Naive B cell (primary cell): ENCODE measurements at regions not wholly inside any gene's neighbourhood (a gene's known extent, or its start where the extent isn't known, plus 50 kb on each side); places are given as distances from the start of the nearest gene placed in this dataset.
"Not testable (repeated sequence)": the region's sequence is repeated elsewhere in the genome, so short reads cannot be mapped to it uniquely, and the experiment has no call there.

Experiments used
- ATAC-seq, 2 donors: fragments of 150-1000 bp; cut with Tn5 transposase; 2 replicates each; pipeline ENCODE4 v1.10.0; 2021; ENCODE audit warnings: low read depth in 2 of 2, mild to moderate bottlenecking in 2 of 2, moderate library complexity in 2 of 2
- DNase-seq: peaks from one replicate; pipeline ENCODE4 v3.0.0; 2022
- H3K27ac Mint-ChIP-seq, 6 donors: one replicate each; pipeline ENCODE4 v1.8.0; 2020 to 2022; ENCODE audit warnings: mild to moderate bottlenecking in 6 of 6, mixed read lengths in 6 of 6, moderate library complexity in 5 of 6, inconsistent platforms in 2 of 6
- H3K27me3 Mint-ChIP-seq, 3 donors: one replicate each; pipeline ENCODE4 v1.8.0; 2021 to 2022; ENCODE audit warnings: mixed read lengths in 3 of 3, mild to moderate bottlenecking in 1 of 3
- H3K36me3 Mint-ChIP-seq, 2 donors: one replicate each; pipeline ENCODE4 v1.8.0; 2020 to 2022; ENCODE audit warnings: mixed read lengths in 2 of 2, inconsistent platforms in 1 of 2, mild to moderate bottlenecking in 1 of 2
- H3K4me1 Mint-ChIP-seq, 3 donors: one replicate each; pipeline ENCODE4 v1.8.0; 2020 to 2022; ENCODE audit warnings: mixed read lengths in 3 of 3, inconsistent platforms in 1 of 3, mild to moderate bottlenecking in 1 of 3, moderate library complexity in 1 of 3
- H3K4me3 Mint-ChIP-seq, 8 donors: one replicate each; pipeline ENCODE4 v1.8.0; 2020 to 2022; ENCODE audit warnings: mild to moderate bottlenecking in 8 of 8, mixed read lengths in 8 of 8, moderate library complexity in 8 of 8, inconsistent platforms in 2 of 8
- H3K9me3 Mint-ChIP-seq, 7 donors: one replicate each; pipeline ENCODE4 v1.8.0; 2020 to 2022; ENCODE audit warnings: mixed read lengths in 7 of 7, mild to moderate bottlenecking in 5 of 7, inconsistent platforms in 2 of 7, moderate library complexity in 1 of 7

DNA sequence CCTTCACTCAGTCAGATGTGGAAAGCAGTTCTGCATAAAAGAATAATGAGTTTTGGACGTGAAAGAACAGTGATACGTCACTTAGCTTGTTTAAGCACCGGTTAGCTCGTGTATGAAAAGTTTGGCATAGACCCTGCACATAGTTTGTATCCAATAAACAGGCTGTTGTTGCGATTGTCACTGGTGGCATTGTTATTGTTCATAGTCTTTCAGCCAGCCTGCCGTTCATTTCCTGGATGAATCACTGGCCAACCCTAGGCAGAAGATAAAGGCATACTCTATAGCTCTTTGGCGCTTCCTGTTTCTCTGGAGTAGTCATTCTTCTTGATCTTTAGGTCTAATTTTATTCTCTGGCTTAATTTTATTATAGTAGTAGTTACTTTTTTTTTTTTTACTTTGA, 57.8 kb upstream of the ANKRD30A start:
- Mint-ChIP-seq H3K27ac (no peak overlapping the region), H3K27me3 (no peaks in the 10 kb centered on the region), H3K9me3 (peaks cover 5 to 46% (median 14%) of the 10 kb centered on the region in 7 donors)

DNA sequence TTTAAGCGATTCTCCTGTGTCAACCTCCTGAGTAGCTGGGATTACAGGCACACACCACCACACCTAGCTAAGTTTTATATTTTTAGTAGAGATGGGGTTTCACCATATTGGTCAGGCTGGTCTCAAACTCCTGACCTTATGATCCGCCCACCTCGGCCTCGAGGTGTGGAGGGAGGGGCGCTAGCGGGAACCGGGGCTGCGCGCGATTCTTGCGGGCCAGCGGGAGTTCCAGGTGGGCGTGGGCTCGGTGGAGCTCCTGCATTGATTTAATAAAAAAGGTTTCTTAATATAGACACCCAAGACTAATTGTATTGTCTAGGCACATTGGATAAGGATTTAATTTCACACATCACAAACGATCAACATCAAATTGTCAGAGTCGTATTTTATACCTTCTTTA, 63.1 kb upstream of the ANKRD30A start:
- H3K4me3 Mint-ChIP-seq, H3K27ac Mint-ChIP-seq, DNase-seq, ATAC-seq, H3K27me3 Mint-ChIP-seq, H3K4me1 Mint-ChIP-seq, H3K36me3 Mint-ChIP-seq: not testable (repeated sequence)
- peaks cover 2 to 32% (median 9%) of the 10 kb centered on the region in 7 donors for H3K9me3 Mint-ChIP-seq

More for the DNA sequence above, 57.8 kb upstream of the ANKRD30A start:
- no peak for ATAC-seq
- Mint-ChIP-seq H3K4me1 (no peaks in the 10 kb centered on the region), H3K36me3 (no peaks in the 10 kb centered on the region), H3K4me3 (no peak overlapping the region)
- no peak for DNase-seq

DNA sequence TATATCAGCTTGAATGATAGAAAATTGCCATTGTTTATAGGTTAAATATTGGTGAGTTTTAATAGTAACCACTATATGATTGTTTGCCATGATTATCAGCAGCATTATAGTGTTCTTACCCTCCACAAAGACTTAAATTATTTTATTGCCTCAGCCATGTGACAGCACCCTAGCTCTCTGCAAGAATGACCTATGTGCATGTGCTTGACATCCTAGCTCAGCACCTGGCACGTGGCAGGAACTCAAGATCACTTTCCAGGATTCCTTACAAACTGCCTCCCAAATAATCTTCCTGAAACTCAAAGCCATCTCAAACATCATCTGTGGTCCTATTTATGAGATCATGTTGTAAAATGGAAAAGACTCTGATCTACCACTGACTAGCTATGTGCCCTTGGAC, 68.1 kb upstream of the ANKRD30A start:
- no peak for ATAC-seq
- DNase-seq = no peak
- no peaks in the 10 kb centered on the region for H3K4me1 Mint-ChIP-seq
- no peak overlapping the region for H3K4me3 Mint-ChIP-seq
- H3K36me3 Mint-ChIP-seq = no peaks in the 10 kb centered on the region
- peaks cover 0 to 19% (median 6%) of the 10 kb centered on the region in 7 donors for H3K9me3 Mint-ChIP-seq
- no peak overlapping the region for H3K27ac Mint-ChIP-seq
- no peaks in the 10 kb centered on the region for H3K27me3 Mint-ChIP-seq

DNA sequence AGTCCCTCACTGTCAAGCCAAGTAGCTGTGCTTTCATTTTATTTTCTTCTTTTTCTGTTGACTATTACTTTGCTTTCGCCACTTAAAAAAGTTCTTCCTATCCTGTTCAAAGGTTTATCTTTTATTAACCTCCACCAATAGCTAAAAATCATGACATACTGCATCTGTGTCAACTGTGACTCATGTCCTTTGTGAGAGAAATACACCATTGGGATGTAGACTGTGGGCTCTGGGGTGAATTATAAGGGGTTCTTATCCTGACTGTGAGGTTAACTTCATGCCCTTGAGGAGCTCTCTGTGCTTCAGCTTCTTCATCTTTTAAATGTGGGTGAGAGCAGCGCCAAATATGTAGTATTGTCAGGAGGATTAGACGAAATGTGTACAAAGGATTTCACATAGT, 71.9 kb upstream of the ANKRD30A start:
- H3K4me1 Mint-ChIP-seq = no peaks in the 10 kb centered on the region
- ATAC-seq (no peak), DNase-seq (no peak)
- no peak overlapping the region for H3K27ac Mint-ChIP-seq
- H3K27me3 Mint-ChIP-seq = no peaks in the 10 kb centered on the region
- H3K36me3 Mint-ChIP-seq = no peaks in the 10 kb centered on the region
- H3K4me3 Mint-ChIP-seq = no peak overlapping the region
- H3K9me3 Mint-ChIP-seq = peaks cover 0 to 20% (median 11%) of the 10 kb centered on the region in 7 donors

DNA sequence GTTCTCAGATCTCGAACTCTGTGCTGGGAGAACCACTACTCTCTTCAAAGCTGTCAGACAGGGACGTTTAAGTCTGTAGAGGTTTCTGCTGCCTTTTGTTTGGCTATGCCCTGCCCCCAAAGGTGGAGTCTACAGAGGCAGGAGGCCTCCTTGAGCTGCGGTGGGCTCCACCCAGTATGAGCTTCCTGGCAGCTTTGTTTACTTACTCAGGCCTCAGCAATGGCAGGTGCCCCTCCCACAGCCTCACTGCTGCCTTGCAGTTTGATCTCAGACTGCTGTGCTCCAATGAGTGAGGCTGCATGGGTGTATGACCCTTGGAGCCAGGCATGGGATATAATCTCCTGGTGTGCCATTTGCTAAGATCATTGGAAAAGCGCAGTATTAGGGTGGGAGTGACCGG, 75.4 kb upstream of the ANKRD30A start:
- H3K27ac Mint-ChIP-seq, ATAC-seq: not testable (repeated sequence)

DNA sequence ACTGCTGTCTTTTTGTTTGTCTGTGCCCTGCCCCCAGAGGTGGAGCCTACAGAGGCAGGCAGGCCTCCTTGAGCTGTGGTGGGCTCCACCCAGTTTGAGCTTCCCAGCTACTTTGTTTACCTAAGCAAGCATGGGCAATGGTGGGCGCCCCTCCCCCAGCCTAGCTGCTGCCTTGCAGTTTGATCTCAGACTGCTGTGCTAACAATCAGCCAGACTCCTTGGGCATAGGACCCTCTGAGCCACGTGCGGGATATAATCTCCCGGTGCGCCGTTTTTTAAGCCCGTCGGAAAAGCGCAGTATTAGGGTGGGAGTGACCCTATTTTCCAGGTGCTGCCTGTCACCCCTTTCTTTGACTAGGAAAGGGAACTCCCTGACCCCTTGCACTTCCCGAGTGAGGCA, 81.1 kb upstream of the ANKRD30A start:
- H3K4me3 Mint-ChIP-seq, ATAC-seq, H3K36me3 Mint-ChIP-seq, DNase-seq, H3K27ac Mint-ChIP-seq, H3K27me3 Mint-ChIP-seq, H3K4me1 Mint-ChIP-seq: not testable (repeated sequence)
- H3K9me3 Mint-ChIP-seq = peaks cover 4 to 32% (median 22%) of the 10 kb centered on the region in 7 donors

More for the DNA sequence above, 75.4 kb upstream of the ANKRD30A start:
- H3K4me3 Mint-ChIP-seq, DNase-seq, H3K27me3 Mint-ChIP-seq, H3K4me1 Mint-ChIP-seq, H3K36me3 Mint-ChIP-seq: not testable (repeated sequence)
- H3K9me3 Mint-ChIP-seq = peaks cover 2 to 36% (median 27%) of the 10 kb centered on the region in 7 donors

DNA sequence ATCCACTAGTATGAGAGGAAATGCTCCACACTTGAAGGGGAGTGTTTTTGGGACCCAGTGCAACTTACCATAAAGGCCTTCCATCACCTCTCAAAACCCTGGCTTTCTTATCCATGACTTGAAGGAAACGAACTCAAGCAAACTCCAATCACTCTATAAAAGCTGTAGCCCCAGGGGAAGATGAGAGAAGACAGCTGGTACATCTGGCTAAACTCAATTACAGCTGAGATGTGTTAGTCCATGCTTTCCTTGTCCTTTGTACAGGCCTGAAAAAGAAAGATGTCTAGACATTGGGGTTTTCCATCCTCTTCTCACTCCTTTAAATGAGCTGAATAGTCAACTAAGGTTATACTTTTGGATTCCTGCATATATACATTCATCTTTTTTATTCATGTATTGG, 89.5 kb upstream of the ANKRD30A start:
- peaks cover 4 to 16% (median 6%) of the 10 kb centered on the region in 7 donors for H3K9me3 Mint-ChIP-seq
- ATAC-seq = no peak
- H3K27me3 Mint-ChIP-seq = no peaks in the 10 kb centered on the region
- H3K4me1 Mint-ChIP-seq = no peaks in the 10 kb centered on the region
- DNase-seq = no peak
- no peak overlapping the region for H3K27ac Mint-ChIP-seq
- H3K36me3 Mint-ChIP-seq = no peaks in the 10 kb centered on the region
- H3K4me3 Mint-ChIP-seq = no peak overlapping the region

DNA sequence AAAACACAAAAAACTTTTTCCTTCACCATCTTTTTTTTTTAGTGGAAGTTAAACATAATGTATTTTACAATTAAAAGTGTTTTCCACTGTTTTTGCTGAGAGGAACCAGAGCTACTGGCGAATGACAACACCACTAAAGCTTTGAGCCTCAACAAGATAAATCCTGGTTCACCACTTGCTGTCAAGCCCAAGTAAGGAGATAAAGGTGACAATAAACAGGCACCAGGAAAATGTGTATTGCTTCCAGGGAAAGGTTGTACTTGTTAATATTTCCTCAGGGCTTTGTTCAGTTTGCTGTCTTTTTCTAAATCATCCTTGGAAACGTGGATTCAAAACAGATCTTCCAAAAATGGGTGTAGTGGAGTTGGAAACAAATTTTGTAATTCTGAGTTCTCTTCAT, 109.9 kb upstream of the ANKRD30A start:
- no peak for ATAC-seq
- no peak overlapping the region for H3K27ac Mint-ChIP-seq
- H3K27me3 Mint-ChIP-seq = no peaks in the 10 kb centered on the region
- no peaks in the 10 kb centered on the region for H3K4me1 Mint-ChIP-seq
- H3K36me3 Mint-ChIP-seq = no peaks in the 10 kb centered on the region
- peaks cover 0 to 11% (median 4%) of the 10 kb centered on the region in 7 donors for H3K9me3 Mint-ChIP-seq
- DNase-seq = no peak
- no peak overlapping the region for H3K4me3 Mint-ChIP-seq

DNA sequence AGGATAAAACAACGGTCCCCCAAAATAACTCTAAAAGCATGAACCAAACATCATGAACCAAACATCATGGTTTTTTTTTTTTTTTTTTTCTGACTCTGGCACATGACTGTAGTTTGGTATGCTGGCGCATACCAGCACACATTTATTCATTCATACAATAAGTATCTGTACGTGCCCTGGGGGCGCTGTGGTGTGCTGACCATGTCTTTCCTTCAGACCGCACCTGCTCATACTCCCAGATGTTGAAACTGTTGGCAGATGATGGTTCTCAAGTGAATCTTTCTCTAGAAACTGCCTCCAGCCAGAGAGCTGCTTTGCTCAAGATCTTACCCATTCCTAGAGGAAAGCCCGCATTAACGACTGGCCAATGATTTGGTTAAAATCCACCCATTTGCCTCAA, 114.7 kb upstream of the ANKRD30A start:
- no peak overlapping the region for H3K27ac Mint-ChIP-seq
- no peaks in the 10 kb centered on the region for H3K27me3 Mint-ChIP-seq
- H3K4me3 Mint-ChIP-seq = no peak overlapping the region
- H3K36me3 Mint-ChIP-seq = no peaks in the 10 kb centered on the region
- ATAC-seq (no peak), DNase-seq (no peak)
- no peaks in the 10 kb centered on the region for H3K4me1 Mint-ChIP-seq
- peaks cover 1 to 8% (median 4%) of the 10 kb centered on the region in 7 donors for H3K9me3 Mint-ChIP-seq

DNA sequence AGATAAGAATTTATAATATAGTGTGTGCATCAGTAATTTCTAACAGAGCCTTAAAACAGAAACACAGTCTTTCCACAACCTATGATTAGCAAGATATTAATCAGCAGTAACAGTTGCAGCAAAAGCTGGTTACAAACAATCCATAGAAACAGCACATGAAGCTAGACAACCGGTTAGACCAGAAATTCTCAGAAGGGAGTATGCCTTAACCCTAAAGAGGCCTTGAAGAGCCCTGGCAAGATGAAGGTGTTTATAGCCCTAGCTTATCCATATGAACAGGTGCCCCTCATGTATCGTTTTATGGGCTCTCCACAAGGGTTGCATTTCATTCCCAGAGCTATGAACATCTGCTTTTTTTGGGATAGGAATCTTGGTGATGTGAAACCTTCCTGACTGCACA, 117.1 kb upstream of the ANKRD30A start:
- H3K4me1 Mint-ChIP-seq, H3K4me3 Mint-ChIP-seq, H3K9me3 Mint-ChIP-seq, H3K36me3 Mint-ChIP-seq, ATAC-seq, H3K27ac Mint-ChIP-seq, DNase-seq, H3K27me3 Mint-ChIP-seq: not testable (repeated sequence)

DNA sequence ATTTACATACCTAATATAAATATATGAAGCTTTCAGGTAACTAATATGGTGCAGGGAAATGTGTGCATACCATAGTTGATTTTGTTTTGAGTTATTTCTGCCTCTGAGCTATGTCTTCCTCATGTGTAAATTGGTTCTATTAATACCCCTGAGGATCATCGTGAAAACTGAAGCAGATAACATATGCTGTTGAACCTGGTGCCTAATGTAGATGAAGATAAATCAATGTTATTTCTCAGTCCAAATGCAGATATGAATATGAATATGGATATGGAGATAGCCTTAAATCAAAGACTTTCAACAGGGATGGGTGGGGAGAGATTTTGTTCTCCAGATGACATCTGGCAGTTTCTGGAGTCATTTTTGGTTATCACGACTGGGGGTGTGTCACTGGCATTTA, 122.3 kb upstream of the ANKRD30A start:
- Mint-ChIP-seq H3K27me3 (no peaks in the 10 kb centered on the region), H3K36me3 (no peaks in the 10 kb centered on the region), H3K4me1 (no peaks in the 10 kb centered on the region), H3K4me3 (no peak overlapping the region), H3K27ac (no peak overlapping the region), H3K9me3 (peaks cover 0 to 7% (median 0%) of the 10 kb centered on the region in 7 donors)
- DNase-seq (no peak), ATAC-seq (no peak)

DNA sequence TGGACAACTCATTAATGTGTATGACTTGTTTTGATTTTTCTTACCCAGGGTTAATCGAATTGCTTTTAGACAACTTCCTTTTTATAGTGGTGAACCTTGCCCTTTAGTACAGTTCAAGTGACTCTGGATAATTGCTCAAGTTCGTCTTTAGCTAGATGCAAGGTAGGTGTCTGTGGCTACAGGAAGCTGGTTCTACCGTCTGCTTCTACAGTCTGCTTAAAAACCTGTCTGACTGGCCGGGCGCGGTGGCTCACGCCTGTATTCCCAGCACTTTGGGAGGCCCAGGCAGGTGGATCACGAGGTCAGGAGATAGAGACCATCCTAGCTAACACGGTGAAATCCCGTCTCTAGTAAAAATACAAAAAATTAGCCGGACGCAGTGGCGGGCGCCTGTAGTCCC, 129.6 kb upstream of the ANKRD30A start:
- not testable (repeated sequence) for ATAC-seq, H3K4me1 Mint-ChIP-seq
- peaks cover 0 to 20% (median 6%) of the 10 kb centered on the region in 7 donors for H3K9me3 Mint-ChIP-seq

DNA sequence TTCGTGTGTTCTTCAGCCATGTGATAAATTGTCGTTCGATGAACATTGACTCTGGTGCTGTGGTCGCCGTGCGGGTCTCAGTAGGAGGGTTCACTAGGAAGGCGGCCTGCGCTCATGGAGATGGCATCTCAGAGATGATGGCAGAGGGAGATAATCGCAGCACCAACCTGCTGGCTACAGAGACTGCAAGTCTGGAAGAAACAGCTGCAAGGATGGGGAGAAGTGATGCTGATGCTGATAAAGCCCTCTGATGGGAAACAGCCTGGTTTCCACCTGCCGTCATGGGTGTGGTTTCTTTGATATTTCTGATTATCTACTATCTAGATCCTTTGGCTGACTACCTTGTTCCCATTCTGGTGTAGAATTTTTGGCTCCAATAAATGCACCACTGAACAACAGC, 130.5 kb upstream of the ANKRD30A start:
- no peaks in the 10 kb centered on the region for H3K27me3 Mint-ChIP-seq

More for the DNA sequence above, 129.6 kb upstream of the ANKRD30A start:
- H3K27ac Mint-ChIP-seq, H3K36me3 Mint-ChIP-seq, H3K27me3 Mint-ChIP-seq, DNase-seq: not testable (repeated sequence)
- peak overlapping the region in 1 of 8 donors; percentile 60 for H3K4me3 Mint-ChIP-seq

DNA sequence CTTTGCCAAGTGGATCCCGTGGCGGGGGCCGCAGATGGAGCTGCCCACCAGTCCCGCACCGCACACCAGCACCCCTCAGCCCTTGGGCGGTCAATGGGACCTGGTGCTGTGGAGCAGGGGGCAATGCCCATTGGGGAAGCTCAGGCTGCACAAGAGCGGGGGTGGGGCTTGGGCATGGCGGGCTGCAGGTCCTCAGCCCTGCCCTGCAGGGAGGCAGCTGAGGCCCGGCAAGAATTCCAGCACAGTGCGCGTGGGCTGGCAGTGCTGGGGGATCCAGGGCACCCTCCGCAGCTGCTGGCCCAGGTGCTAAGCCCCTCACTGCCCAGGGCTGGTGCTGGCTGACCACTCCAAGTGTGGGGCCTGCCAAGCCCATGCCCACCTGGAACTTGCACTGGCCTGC, 136.2 kb upstream of the ANKRD30A start:
- Mint-ChIP-seq H3K36me3 (no peaks in the 10 kb centered on the region), H3K4me1 (no peaks in the 10 kb centered on the region), H3K9me3 (peaks cover 0 to 22% (median 12%) of the 10 kb centered on the region in 7 donors), H3K27ac (no peak overlapping the region), H3K27me3 (no peaks in the 10 kb centered on the region), H3K4me3 (no peak overlapping the region)
- DNase-seq = no peak
- ATAC-seq = no peak

More for the DNA sequence above, 130.5 kb upstream of the ANKRD30A start:
- ATAC-seq (no peak), DNase-seq (no peak)
- Mint-ChIP-seq H3K9me3 (peaks cover 0 to 20% (median 7%) of the 10 kb centered on the region in 7 donors), H3K4me3 (no peak overlapping the region), H3K36me3 (no peaks in the 10 kb centered on the region), H3K4me1 (no peaks in the 10 kb centered on the region), H3K27ac (no peak overlapping the region)

DNA sequence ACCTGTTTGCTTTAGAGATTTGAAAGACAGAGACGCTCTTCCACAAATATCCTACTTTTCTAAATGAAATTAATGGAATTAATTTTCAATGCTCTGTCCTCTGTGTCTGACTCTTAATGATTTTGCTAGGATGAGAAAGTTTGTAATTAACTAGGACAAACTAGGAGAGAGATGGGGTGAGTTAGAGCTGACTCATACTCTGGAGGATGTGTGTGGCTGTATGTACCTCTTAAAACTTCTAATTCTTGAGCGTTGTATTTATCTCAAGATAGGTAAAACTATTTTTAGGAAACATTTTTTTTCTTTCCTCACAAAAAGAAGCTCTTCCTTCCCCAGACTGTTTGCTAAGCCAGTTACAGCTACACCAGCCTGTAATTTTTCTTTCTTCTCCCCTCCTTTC, 178.8 kb upstream of the ANKRD30A start:
- peaks cover 2 to 13% (median 9%) of the 10 kb centered on the region in 7 donors for H3K9me3 Mint-ChIP-seq
- ATAC-seq = no peak

More for the DNA sequence above, 178.8 kb upstream of the ANKRD30A start:
- Mint-ChIP-seq H3K27ac (no peak overlapping the region), H3K36me3 (peaks cover 0 to 7% of the 10 kb centered on the region in 2 donors), H3K27me3 (no peaks in the 10 kb centered on the region), H3K4me3 (no peak overlapping the region), H3K4me1 (no peaks in the 10 kb centered on the region)
- DNase-seq = no peak
